ENCODE measurements at regions not wholly inside any gene's neighbourhood (a gene's known extent, or its start where the extent isn't known, plus 50 kb on each side); places are given as distances from the start of the nearest gene placed in this dataset.
"Not testable (repeated sequence)": the region's sequence is repeated elsewhere in the genome, so short reads cannot be mapped to it uniquely, and the experiment has no call there.

DNA sequence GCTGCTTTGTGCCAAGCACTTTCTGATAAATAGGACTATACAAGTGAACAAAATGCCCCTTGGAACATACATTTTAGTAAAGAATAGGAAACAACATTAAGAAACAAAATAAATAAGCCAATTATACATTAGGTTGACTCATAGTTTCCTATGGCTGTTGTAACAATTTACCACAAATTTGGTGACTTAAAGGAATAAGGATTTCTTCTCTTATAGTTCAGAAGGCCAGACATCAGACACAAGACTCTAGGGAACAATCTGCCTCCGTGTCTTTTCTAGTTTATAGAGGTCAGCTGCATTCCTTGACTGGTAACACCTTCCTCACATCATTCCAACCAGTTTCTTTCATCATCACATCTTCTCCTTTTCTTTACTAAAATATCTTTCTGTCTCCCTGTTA lies 235.9 kb upstream of the PCDH18 start:
- Histone ChIP-seq H3K4me3 (ENCODE audit: low read length) (no peak overlapping the region), H3K4me1 (ENCODE audit: control insufficient read depth, insufficient read depth, low read length) (no peaks in the 10 kb centered on the region), H3K27ac (ENCODE audit: low read length) (no peak overlapping the region), H3K9me3 (replicated peaks; ENCODE audit: control insufficient read depth, low read depth, low read length) (no peaks in the 10 kb centered on the region), H3K36me3 (ENCODE audit: control insufficient read depth, insufficient read depth, low read length) (no peaks in the 10 kb centered on the region), H3K27me3 (ENCODE audit: control insufficient read depth, insufficient read depth, low read length) (no peaks in the 10 kb centered on the region)
- 14% methylated on average over 1 of the region's 1 CpG for WGBS (ENCODE audit: insufficient coverage)
- DNase-seq, result no peak

DNA sequence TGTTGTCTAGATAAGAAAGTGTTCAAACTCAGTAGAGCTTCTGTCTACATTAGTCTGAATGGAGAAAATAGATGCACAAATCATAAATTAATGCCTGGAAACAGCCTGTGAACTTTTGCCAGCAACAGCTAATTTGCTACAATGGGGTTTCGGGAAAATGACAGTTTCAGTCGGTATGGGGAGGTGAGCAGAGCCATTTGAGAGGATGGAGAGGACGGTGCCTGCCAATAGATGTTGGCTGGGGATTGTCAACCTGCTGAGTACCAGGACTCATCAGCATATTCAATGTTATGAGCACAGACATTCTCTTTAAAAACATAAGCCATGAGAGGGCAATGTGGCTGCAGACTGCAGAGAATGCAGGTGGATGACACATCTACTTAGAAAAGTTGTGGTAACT lies 230.3 kb upstream of the PCDH18 start:
- Histone ChIP-seq H3K36me3 (ENCODE audit: control insufficient read depth, insufficient read depth, low read length) (no peaks in the 10 kb centered on the region), H3K4me3 (ENCODE audit: low read length) (no peak overlapping the region), H3K9me3 (replicated peaks; ENCODE audit: control insufficient read depth, low read depth, low read length) (no peaks in the 10 kb centered on the region), H3K4me1 (ENCODE audit: control insufficient read depth, insufficient read depth, low read length) (no peaks in the 10 kb centered on the region), H3K27me3 (ENCODE audit: control insufficient read depth, insufficient read depth, low read length) (no peaks in the 10 kb centered on the region), H3K27ac (ENCODE audit: low read length) (no peak overlapping the region)
- no peak for DNase-seq
- WGBS (ENCODE audit: insufficient coverage), result 41% methylated on average over 3 of the region's 3 CpGs

DNA sequence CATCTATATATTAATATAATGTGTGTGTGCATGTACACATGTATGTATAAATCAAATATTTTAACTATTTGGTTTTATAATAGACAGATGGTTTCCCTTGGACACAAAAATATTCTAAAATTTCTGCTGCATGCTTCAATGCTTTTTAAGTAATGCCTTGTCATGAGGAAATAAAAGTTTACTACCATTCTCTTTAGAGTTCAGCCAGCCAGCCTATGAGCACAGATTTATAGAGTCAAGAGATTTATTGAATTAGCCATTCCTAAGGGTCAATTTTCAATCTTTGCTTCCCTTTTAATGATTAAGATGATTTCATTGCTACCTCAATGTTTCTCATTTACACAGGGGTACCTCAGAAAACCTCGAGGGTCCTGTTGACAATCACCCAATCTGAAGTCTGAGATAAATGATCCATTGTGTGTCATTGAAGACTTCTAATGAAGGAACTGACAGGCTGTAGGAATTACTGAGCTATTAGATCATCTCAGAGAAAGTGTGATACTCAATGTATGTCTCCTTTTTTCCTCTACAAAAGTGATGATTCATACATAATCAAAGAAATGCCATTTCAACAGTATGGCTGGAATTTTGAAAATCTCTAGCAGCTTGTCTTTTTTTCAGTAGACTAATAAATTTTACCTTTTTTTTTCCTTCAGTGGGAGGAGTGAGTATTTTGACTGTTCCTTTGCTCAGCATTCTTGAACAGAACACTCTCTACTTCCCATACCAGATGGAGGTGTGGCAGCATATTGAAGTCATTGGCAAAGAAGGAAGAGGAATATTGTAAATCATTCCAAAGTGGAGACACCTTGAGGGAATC lies 222.6 kb upstream of the PCDH18 start:
- H3K9me3 ChIP-seq (replicated peaks; ENCODE audit: control insufficient read depth, low read depth, low read length), result no peaks in the 10 kb centered on the region
- peak; percentile 33 for DNase-seq
- no peaks in the 10 kb centered on the region for H3K27me3 ChIP-seq (ENCODE audit: control insufficient read depth, insufficient read depth, low read length)
- no CpG with 5 or more reads among the region's 1 CpG for WGBS (ENCODE audit: insufficient coverage)
- H3K4me3 ChIP-seq (ENCODE audit: low read length), result no peak overlapping the region
- no peaks in the 10 kb centered on the region for H3K36me3 ChIP-seq (ENCODE audit: control insufficient read depth, insufficient read depth, low read length)
- H3K4me1 ChIP-seq (ENCODE audit: control insufficient read depth, insufficient read depth, low read length), result no peaks in the 10 kb centered on the region
- no peak overlapping the region for H3K27ac ChIP-seq (ENCODE audit: low read length)

DNA sequence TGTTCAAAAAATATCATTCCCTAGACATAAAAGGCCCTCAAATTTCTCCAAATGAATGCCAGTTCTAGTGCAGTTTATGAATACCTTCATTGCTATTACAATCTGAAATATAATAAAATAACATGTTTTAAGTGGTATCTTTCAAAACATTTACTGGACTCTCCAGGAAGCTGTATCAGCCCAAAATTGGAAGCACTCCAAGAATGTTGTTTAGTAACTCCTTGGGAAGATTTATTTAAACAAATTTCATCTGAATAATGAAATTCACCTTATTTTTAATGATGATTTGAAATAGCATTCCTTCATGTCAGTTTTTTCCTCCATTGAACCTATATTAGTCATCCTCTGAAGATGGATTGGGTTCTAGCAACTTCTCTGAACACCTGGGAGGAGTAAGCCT lies 217.2 kb upstream of the PCDH18 start:
- Histone ChIP-seq H3K4me1 (ENCODE audit: control insufficient read depth, insufficient read depth, low read length) (no peaks in the 10 kb centered on the region), H3K9me3 (replicated peaks; ENCODE audit: control insufficient read depth, low read depth, low read length) (no peaks in the 10 kb centered on the region), H3K36me3 (ENCODE audit: control insufficient read depth, insufficient read depth, low read length) (no peaks in the 10 kb centered on the region), H3K4me3 (ENCODE audit: low read length) (no peak overlapping the region), H3K27me3 (ENCODE audit: control insufficient read depth, insufficient read depth, low read length) (no peaks in the 10 kb centered on the region), H3K27ac (ENCODE audit: low read length) (no peak overlapping the region)
- DNase-seq, result peak; percentile 30

DNA sequence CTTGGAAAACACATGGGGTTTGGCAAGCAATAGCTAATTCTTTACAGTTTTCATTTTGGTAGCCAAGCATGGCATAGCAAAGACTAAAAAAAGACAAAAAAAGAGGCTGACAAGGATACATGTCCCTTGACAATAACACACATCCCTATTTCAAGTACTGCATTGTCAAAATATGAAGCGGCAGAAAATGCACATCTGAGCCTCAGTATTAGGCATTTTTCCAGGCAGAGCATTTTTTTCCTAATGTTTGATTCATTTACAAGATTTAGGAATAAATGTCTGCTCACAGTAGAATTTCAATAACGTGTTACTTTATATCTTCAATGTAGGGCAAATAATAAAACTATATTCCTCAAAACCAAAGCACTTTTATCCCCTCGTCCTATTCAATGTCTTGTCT lies 216.3 kb upstream of the PCDH18 start:
- Histone ChIP-seq H3K36me3 (ENCODE audit: control insufficient read depth, insufficient read depth, low read length) (no peaks in the 10 kb centered on the region), H3K4me1 (ENCODE audit: control insufficient read depth, insufficient read depth, low read length) (no peaks in the 10 kb centered on the region), H3K27ac (ENCODE audit: low read length) (no peak overlapping the region), H3K4me3 (ENCODE audit: low read length) (no peak overlapping the region), H3K9me3 (replicated peaks; ENCODE audit: control insufficient read depth, low read depth, low read length) (no peaks in the 10 kb centered on the region), H3K27me3 (ENCODE audit: control insufficient read depth, insufficient read depth, low read length) (no peaks in the 10 kb centered on the region)
- no CpG with 5 or more reads among the region's 3 CpGs for WGBS (ENCODE audit: insufficient coverage)
- DNase-seq, result peak; percentile 70

DNA sequence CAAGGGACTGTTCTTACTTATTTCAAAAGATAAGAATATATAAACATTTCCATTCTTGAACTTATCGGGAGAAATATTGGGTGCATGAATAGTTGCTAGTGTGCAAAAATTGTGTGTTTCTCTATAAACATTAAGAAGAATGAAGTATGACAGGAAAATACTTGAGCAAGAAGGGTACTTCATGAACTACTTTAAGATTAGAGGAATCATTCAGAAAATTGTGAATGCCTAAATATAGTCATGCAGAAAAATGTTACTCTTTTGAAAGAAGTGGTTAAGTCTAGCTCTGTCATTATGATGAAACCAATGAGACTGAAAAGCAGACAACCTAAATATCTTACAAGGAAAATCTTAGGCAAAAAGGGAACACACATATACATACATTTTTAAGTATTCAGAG lies 207.8 kb upstream of the PCDH18 start:
- no CpG with 5 or more reads among the region's 1 CpG for WGBS (ENCODE audit: insufficient coverage)
- no peaks in the 10 kb centered on the region for H3K27me3 ChIP-seq (ENCODE audit: control insufficient read depth, insufficient read depth, low read length)
- no peaks in the 10 kb centered on the region for H3K36me3 ChIP-seq (ENCODE audit: control insufficient read depth, insufficient read depth, low read length)
- H3K4me3 ChIP-seq (ENCODE audit: low read length), result no peak overlapping the region
- no peak overlapping the region for H3K27ac ChIP-seq (ENCODE audit: low read length)
- H3K4me1 ChIP-seq (ENCODE audit: control insufficient read depth, insufficient read depth, low read length), result no peaks in the 10 kb centered on the region
- H3K9me3 ChIP-seq (replicated peaks; ENCODE audit: control insufficient read depth, low read depth, low read length), result no peaks in the 10 kb centered on the region
- DNase-seq, result no peak

DNA sequence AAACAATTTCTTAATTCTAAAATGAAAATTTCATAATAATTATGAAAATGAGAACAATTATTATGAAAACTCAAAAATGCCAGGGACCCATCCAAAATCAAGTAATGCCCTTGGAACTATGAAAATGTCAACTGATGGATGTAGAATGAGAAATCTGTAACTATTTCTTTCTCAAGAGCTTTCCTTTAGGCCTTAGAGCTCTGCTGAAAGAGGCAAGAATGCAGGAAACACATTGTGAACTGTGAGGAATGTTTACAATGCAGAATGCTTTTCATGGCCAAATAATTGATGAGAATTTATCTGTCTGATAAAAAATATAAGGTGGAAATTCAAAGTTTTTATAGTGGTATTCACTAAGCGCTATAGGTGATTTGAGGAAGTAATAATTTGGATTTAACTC lies 207.1 kb upstream of the PCDH18 start:
- H3K4me3 ChIP-seq (ENCODE audit: low read length), result no peak overlapping the region

DNA sequence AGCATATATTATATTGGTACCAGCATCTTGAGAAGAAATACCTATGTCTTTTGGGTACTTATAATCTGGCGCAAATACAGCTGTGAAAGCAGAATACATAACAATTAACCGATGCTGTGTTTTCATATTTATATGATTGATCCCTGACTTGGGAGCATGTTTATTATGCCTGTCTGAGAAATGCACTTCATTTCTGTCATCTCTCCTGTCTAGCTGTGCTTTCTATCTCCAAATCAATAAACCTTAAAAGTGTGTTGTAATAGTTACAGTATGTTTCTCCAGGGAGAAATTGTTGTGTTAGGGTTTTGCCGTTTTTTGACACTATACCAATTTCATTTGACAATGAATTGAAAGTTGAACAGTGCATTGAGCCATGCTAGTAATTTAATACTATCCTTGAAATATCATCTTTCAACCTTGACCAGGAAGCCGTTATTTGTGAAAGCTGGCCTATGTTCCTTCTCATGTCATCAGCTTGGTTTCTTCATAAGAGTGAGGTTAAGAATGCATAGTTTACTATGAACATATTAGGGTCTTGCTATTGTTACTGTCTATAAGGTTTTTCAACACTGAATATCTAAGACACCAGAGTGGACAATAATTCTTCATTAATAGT lies 206.2 kb upstream of the PCDH18 start:
- Histone ChIP-seq H3K36me3 (ENCODE audit: control insufficient read depth, insufficient read depth, low read length) (no peaks in the 10 kb centered on the region), H3K4me3 (ENCODE audit: low read length) (no peak overlapping the region), H3K27ac (ENCODE audit: low read length) (no peak overlapping the region), H3K9me3 (replicated peaks; ENCODE audit: control insufficient read depth, low read depth, low read length) (no peaks in the 10 kb centered on the region), H3K27me3 (ENCODE audit: control insufficient read depth, insufficient read depth, low read length) (no peaks in the 10 kb centered on the region), H3K4me1 (ENCODE audit: control insufficient read depth, insufficient read depth, low read length) (no peaks in the 10 kb centered on the region)
- DNase-seq, result peak; percentile 13
- no CpG with 5 or more reads among the region's 4 CpGs for WGBS (ENCODE audit: insufficient coverage)

More for the DNA sequence above, 207.1 kb upstream of the PCDH18 start:
- no peak overlapping the region for H3K27ac ChIP-seq (ENCODE audit: low read length)
- no peak for DNase-seq
- no peaks in the 10 kb centered on the region for H3K27me3 ChIP-seq (ENCODE audit: control insufficient read depth, insufficient read depth, low read length)
- H3K9me3 ChIP-seq (replicated peaks; ENCODE audit: control insufficient read depth, low read depth, low read length), result no peaks in the 10 kb centered on the region
- no peaks in the 10 kb centered on the region for H3K4me1 ChIP-seq (ENCODE audit: control insufficient read depth, insufficient read depth, low read length)
- WGBS (ENCODE audit: insufficient coverage), result no CpG with 5 or more reads among the region's 1 CpG
- no peaks in the 10 kb centered on the region for H3K36me3 ChIP-seq (ENCODE audit: control insufficient read depth, insufficient read depth, low read length)

DNA sequence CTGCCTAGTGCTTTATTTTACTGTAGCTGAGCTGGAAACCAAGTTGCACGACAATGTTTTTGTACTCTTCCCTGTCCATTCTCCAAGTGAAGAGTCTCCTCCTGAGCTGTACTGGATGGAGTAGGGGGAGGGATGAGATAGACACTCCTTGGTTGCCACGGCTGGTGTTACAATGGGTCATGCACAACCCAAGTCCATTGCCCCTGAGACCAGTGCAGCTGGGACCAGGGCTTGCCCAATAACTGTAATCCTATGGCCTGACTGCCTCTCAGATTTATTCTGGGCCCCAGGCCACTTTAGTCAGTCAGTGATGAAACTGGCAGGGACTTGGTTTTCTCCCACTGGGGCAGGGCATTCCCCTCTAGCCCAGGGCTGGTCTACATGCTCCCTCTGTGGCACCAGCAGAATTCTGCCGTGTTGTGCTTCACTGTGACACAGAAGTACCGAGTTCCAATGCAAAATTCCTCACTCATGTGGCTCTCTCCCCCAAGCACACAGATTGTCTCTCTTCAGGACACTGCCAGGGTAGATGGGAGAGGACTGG lies 203.3 kb upstream of the PCDH18 start:
- no peaks in the 10 kb centered on the region for H3K4me1 ChIP-seq (ENCODE audit: control insufficient read depth, insufficient read depth, low read length)
- H3K36me3 ChIP-seq (ENCODE audit: control insufficient read depth, insufficient read depth, low read length), result no peaks in the 10 kb centered on the region
- no peaks in the 10 kb centered on the region for H3K27me3 ChIP-seq (ENCODE audit: control insufficient read depth, insufficient read depth, low read length)
- H3K27ac ChIP-seq (ENCODE audit: low read length), result no peak overlapping the region
- H3K9me3 ChIP-seq (replicated peaks; ENCODE audit: control insufficient read depth, low read depth, low read length), result peaks cover 5% of the 10 kb centered on the region
- WGBS (ENCODE audit: insufficient coverage), result 100% methylated on average over 1 of the region's 4 CpGs
- DNase-seq, result no peak
- no peak overlapping the region for H3K4me3 ChIP-seq (ENCODE audit: low read length)

DNA sequence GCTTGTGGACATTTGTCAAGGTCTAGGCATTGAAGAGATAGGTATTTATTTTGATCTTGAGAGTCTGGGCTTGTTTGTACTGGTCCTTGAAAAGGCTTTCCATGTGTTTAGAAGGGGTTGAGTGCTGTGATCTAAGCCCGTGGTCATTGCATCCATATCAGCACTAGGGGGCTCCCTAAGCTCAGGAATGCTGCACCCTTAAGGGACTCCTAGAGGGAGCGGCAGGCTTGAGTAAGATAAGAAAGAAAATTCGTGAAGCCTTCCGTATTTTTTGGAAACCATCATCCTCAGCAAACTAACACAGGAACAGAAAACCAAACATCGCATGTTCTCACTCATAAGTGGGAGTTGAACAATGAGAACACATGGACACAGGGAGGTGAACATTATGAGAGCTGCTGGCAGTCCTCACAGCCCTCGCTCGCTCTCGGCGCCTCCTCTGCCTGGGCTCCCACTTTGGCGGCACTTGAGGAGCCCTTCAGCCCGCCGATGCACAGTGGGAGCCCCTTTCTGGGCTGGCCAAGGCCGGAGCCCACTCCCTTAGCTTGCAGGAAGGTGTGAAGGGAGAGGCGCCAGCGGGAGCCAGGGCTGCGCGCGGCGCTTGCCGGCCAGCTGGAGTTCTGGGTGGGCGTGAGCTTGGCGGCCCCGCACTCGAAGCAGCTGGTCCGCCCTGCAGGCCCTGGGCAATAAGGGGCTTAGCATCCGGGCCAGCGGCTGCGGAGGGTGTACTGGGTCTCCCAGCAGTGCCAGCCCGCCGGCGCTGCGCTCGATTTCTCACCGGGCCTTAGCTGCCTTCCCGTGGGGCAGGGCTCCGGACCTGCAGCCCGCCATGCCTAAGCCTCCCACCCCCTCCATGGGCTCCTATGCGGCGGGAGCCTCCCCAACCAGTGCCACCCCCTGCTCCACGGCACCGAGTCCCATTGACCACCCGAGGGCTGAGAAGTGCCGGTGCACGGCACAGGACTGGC lies 201.2 kb upstream of the PCDH18 start:
- not testable (repeated sequence) for H3K4me3 ChIP-seq (ENCODE audit: low read length); H3K27ac ChIP-seq (ENCODE audit: low read length); H3K9me3 ChIP-seq (replicated peaks; ENCODE audit: control insufficient read depth, low read depth, low read length); H3K27me3 ChIP-seq (ENCODE audit: control insufficient read depth, insufficient read depth, low read length); H3K36me3 ChIP-seq (ENCODE audit: control insufficient read depth, insufficient read depth, low read length); DNase-seq; H3K4me1 ChIP-seq (ENCODE audit: control insufficient read depth, insufficient read depth, low read length)
- WGBS (ENCODE audit: insufficient coverage), result 95% methylated on average over 11 of the region's 44 CpGs
